Stimulated activated naive CD8-positive, alpha-beta T cell treated with anti-CD3 and anti-CD28 coated beads, Interleukin-15, amount 100 ng/mL, for 72 hours (primary cell): ENCODE measurements at regions not wholly inside any gene's neighbourhood (a gene's known extent, or its start where the extent isn't known, plus 50 kb on each side); places are given as distances from the start of the nearest gene placed in this dataset.

Experiments used
- ATAC-seq: fragments of 150-1000 bp; cut with Tn5 transposase; 2 replicates; pipeline ENCODE4 v1.10.0; 2021; ENCODE audit warnings: mild to moderate bottlenecking, moderate library complexity
- DNase-seq, 2 donors: peaks; one replicate each; pipeline ENCODE4 v3.0.0; 2021 to 2022
- H3K27ac Mint-ChIP-seq, 2 donors: one replicate each; pipeline ENCODE4 v1.8.0; 2022; ENCODE audit warnings: mild to moderate bottlenecking in 2 of 2, mixed read lengths in 2 of 2, moderate library complexity in 2 of 2
- H3K27me3 Mint-ChIP-seq: one replicate; pipeline ENCODE4 v1.8.0; 2022; ENCODE audit warnings: mixed read lengths
- H3K4me1 Mint-ChIP-seq: one replicate; pipeline ENCODE4 v1.8.0; 2022; ENCODE audit warnings: mild to moderate bottlenecking, mixed read lengths
- H3K4me3 Mint-ChIP-seq, 2 donors: one replicate each; pipeline ENCODE4 v1.8.0; 2022; ENCODE audit warnings: mild to moderate bottlenecking in 2 of 2, mixed read lengths in 2 of 2, moderate library complexity in 1 of 2
- H3K9me3 Mint-ChIP-seq, 2 donors: one replicate each; pipeline ENCODE4 v1.8.0; 2022; ENCODE audit warnings: mixed read lengths in 2 of 2

DNA sequence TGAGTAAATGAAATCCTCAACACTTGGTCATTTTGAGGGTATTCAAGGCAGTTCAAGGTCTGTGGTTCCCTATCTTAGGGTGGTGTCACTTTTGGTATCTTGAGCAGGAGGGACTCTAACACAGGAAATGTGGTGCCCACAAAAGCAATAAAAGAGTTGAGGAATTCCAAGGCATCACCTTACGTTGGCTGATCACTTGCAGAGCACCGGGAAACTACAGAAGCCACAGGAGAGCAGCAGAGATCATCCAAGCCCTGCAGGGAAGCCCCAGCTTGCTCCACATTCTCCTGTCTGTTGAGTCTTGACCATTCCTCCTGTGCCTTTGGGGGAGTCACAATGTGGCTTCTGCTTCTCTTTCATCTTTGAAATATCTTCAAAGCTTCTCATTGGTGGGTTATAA lies 565.8 kb upstream of the ADARB2 start:
- no peak for ATAC-seq
- H3K27ac Mint-ChIP-seq, result no peak overlapping the region
- H3K9me3 Mint-ChIP-seq, result peaks cover 0 to 5% of the 10 kb centered on the region in 2 donors
- no peak for DNase-seq
- H3K4me3 Mint-ChIP-seq, result no peak overlapping the region
- peaks cover 7% of the 10 kb centered on the region for H3K27me3 Mint-ChIP-seq
- H3K4me1 Mint-ChIP-seq, result no peaks in the 10 kb centered on the region

- DNase-seq (no peak), ATAC-seq (no peak)
- Mint-ChIP-seq H3K27ac (no peak overlapping the region), H3K9me3 (peaks cover 0 to 5% of the 10 kb centered on the region in 2 donors), H3K4me3 (no peak overlapping the region), H3K4me1 (no peaks in the 10 kb centered on the region), H3K27me3 (peaks cover 7% of the 10 kb centered on the region)
Measured at GRCh38 chr10:2301227-2301626, 563.9 kb upstream of the ADARB2 start.

GRCh38 chr10:2300231-2300630 lies 562.9 kb upstream of the ADARB2 start:
- no peak for DNase-seq
- Mint-ChIP-seq H3K4me1 (no peaks in the 10 kb centered on the region), H3K4me3 (no peak overlapping the region), H3K27me3 (peaks cover 7% of the 10 kb centered on the region), H3K27ac (no peak overlapping the region), H3K9me3 (peaks cover 0 to 5% of the 10 kb centered on the region in 2 donors)
- ATAC-seq, result no peak

DNA sequence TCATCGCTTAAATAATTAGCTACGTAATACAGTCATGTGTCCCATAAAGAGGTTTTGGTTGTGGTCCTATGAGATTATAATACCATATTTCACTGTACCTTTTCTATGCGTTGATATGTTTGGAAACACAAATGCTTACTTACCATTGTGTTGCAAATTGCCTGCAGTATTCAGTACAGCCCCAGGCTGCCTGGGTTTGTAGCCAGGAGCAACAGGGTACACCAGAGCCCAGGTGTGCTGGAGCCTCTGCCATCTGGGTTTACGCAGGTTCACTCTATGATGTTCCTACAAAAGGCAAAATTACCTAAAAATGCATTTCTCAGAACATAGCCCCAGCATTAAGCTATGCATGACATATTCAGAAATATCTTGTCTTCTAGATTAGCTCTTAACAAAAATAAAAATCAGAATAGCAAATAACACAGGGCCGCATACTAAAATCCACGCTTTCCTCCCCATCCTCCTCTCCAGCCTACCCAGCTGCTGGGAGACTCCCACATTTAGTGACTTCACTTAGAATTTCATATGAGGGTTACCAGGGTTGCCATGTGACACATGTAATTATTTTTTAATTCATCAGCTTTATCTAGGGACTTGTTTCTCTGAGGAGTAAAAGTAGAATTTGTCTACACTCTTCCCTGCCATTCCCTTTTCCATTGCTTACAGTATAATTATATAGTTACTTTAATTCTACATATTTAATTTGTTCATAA lies 559.0 kb upstream of the ADARB2 start:
- no peak overlapping the region for H3K27ac Mint-ChIP-seq
- H3K4me1 Mint-ChIP-seq, result no peaks in the 10 kb centered on the region
- peaks cover 7% of the 10 kb centered on the region for H3K27me3 Mint-ChIP-seq
- no peak overlapping the region for H3K4me3 Mint-ChIP-seq
- H3K9me3 Mint-ChIP-seq, result no peaks in the 10 kb centered on the region
- ATAC-seq, result no peak
- no peak for DNase-seq

GRCh38 chr10:2294739-2295138 lies 557.4 kb upstream of the ADARB2 start:
- no peak for DNase-seq
- no peak overlapping the region for H3K27ac Mint-ChIP-seq
- no peak for ATAC-seq
- H3K4me1 Mint-ChIP-seq, result no peaks in the 10 kb centered on the region
- H3K9me3 Mint-ChIP-seq, result no peaks in the 10 kb centered on the region
- H3K27me3 Mint-ChIP-seq, result no peaks in the 10 kb centered on the region
- no peak overlapping the region for H3K4me3 Mint-ChIP-seq

GRCh38 chr10:2284071-2284470 lies 546.7 kb upstream of the ADARB2 start:
- H3K4me3 Mint-ChIP-seq, result no peak overlapping the region
- no peaks in the 10 kb centered on the region for H3K27me3 Mint-ChIP-seq
- no peak for ATAC-seq
- H3K9me3 Mint-ChIP-seq, result no peaks in the 10 kb centered on the region
- no peak overlapping the region for H3K27ac Mint-ChIP-seq
- H3K4me1 Mint-ChIP-seq, result no peaks in the 10 kb centered on the region
- DNase-seq, result no peak

GRCh38 chr10:2282202-2282601 lies 544.9 kb upstream of the ADARB2 start:
- Mint-ChIP-seq H3K4me1 (no peaks in the 10 kb centered on the region), H3K27ac (peak overlapping the region in 1 of 2 donors; percentile 1), H3K9me3 (no peaks in the 10 kb centered on the region), H3K4me3 (no peak overlapping the region), H3K27me3 (no peaks in the 10 kb centered on the region)
- DNase-seq, result no peak
- no peak for ATAC-seq

- no peaks in the 10 kb centered on the region for H3K27me3 Mint-ChIP-seq
- DNase-seq (no peak), ATAC-seq (no peak)
- H3K27ac Mint-ChIP-seq, result no peak overlapping the region
- no peaks in the 10 kb centered on the region for H3K4me1 Mint-ChIP-seq
- H3K4me3 Mint-ChIP-seq, result no peak overlapping the region
- no peaks in the 10 kb centered on the region for H3K9me3 Mint-ChIP-seq
Measured at GRCh38 chr10:2280713-2281300, 543.5 kb upstream of the ADARB2 start.

GRCh38 chr10:2279711-2280110 lies 542.4 kb upstream of the ADARB2 start:
- no peak for DNase-seq

DNA sequence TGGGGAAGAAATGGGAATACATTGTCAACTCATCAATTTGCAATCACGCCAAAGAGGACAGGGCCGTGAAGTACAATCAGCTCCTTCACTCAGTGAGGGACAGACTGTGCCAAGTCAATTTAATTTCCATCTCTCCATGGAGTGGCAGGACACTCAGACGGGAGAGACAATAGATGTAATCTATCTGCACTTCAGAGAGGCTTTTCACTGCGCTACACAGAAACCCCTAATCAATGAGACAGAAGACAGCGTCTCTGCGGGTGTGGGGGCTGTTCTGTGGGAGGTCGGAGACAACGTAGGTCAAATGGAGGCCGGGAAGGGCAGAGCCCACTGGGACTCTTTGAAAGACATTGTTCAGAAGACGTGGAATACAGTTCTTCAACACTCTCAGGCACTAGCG lies 541.0 kb upstream of the ADARB2 start:
- no peak for ATAC-seq
- no peaks in the 10 kb centered on the region for H3K4me1 Mint-ChIP-seq
- DNase-seq, result no peak
- no peak overlapping the region for H3K4me3 Mint-ChIP-seq
- no peaks in the 10 kb centered on the region for H3K27me3 Mint-ChIP-seq
- peak overlapping the region in 1 of 2 donors; percentile 6 for H3K27ac Mint-ChIP-seq
- H3K9me3 Mint-ChIP-seq, result no peaks in the 10 kb centered on the region

More at GRCh38 chr10:2279711-2280110, 542.4 kb upstream of the ADARB2 start:
- no peak for ATAC-seq
- Mint-ChIP-seq H3K4me3 (no peak overlapping the region), H3K27ac (no peak overlapping the region), H3K4me1 (no peaks in the 10 kb centered on the region), H3K27me3 (no peaks in the 10 kb centered on the region), H3K9me3 (no peaks in the 10 kb centered on the region)

GRCh38 chr10:2263561-2263960 lies 526.2 kb upstream of the ADARB2 start:
- ATAC-seq (no peak), DNase-seq (no peak)
- H3K27me3 Mint-ChIP-seq, result peaks cover 7% of the 10 kb centered on the region
- no peak overlapping the region for H3K27ac Mint-ChIP-seq
- peaks cover 0 to 6% of the 10 kb centered on the region in 2 donors for H3K9me3 Mint-ChIP-seq
- no peak overlapping the region for H3K4me3 Mint-ChIP-seq
- no peaks in the 10 kb centered on the region for H3K4me1 Mint-ChIP-seq

DNA sequence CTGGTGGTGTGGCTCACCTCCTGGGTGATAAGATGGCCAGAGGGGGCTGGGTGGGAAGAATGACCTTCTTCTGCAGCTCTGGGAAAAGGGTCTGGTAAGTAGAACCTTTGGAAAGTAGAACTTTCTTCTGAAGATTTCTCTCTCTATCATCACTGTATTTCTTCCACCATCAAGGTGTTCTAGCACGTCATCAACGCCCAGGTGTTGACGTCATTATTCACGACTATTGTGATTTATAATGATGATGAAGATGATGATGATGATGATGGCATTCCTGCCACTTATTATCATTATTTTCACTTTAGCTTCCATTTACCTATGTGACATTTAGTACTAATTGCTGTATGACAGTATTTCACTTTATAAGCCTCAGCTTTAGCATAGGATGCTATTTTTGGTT lies 525.6 kb upstream of the ADARB2 start:
- no peak for ATAC-seq
- H3K4me1 Mint-ChIP-seq, result no peaks in the 10 kb centered on the region
- H3K4me3 Mint-ChIP-seq, result no peak overlapping the region
- no peaks in the 10 kb centered on the region for H3K9me3 Mint-ChIP-seq
- no peak for DNase-seq
- peaks cover under 1% of the 10 kb centered on the region for H3K27me3 Mint-ChIP-seq
- H3K27ac Mint-ChIP-seq, result no peak overlapping the region

DNA sequence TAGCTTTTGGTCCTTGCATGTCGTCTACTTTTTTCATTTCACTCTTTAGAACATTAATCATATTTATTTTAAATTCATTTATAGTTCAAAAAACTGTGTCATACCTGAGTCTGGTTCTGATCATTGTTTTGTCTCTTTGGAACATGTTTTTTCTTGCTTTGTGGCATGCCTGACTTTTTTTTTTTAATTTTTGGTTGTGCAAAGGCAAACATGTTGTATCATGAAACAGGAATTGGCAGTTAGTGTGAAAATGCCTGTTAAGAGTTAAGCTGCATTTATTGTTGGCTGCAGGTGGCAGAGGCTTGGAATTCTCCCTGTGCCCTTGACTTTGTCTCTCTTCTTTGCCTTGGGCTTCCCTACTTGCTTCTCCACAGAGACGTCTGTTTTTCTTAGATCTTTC lies 525.0 kb upstream of the ADARB2 start:
- H3K4me1 Mint-ChIP-seq, result no peaks in the 10 kb centered on the region
- H3K27me3 Mint-ChIP-seq, result no peaks in the 10 kb centered on the region
- ATAC-seq (no peak), DNase-seq (no peak)
- no peak overlapping the region for H3K4me3 Mint-ChIP-seq
- H3K27ac Mint-ChIP-seq, result no peak overlapping the region
- H3K9me3 Mint-ChIP-seq, result no peaks in the 10 kb centered on the region

- Mint-ChIP-seq H3K27ac (no peak overlapping the region), H3K27me3 (no peaks in the 10 kb centered on the region), H3K4me1 (no peaks in the 10 kb centered on the region), H3K4me3 (no peak overlapping the region), H3K9me3 (no peaks in the 10 kb centered on the region)
- ATAC-seq (no peak), DNase-seq (no peak)
Measured at GRCh38 chr10:2256241-2256640, 518.9 kb upstream of the ADARB2 start.

GRCh38 chr10:2252096-2252495 lies 514.8 kb upstream of the ADARB2 start:
- ATAC-seq, result no peak
- H3K27ac Mint-ChIP-seq, result no peak overlapping the region
- no peaks in the 10 kb centered on the region for H3K27me3 Mint-ChIP-seq
- H3K9me3 Mint-ChIP-seq, result peaks cover 0 to 8% of the 10 kb centered on the region in 2 donors
- H3K4me1 Mint-ChIP-seq, result no peaks in the 10 kb centered on the region
- no peak overlapping the region for H3K4me3 Mint-ChIP-seq
- no peak for DNase-seq

DNA sequence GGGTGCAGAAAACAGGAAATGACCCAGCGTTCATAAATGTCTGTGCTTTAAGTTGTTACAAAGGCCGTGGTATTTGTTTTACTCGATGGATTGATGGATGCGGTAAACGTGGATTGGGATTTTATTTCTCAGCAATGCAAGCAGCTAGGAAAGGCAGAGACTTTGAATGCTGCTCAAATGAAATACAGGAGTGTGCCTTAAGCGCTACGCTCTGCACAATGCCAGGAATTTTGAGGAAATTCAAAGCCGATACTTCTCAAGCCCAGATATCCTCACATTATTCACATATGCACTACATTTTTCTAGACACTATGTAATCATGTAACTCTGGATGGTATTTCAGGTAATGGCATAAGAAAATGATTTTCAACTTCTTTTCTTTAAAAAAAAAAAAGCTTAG lies 514.3 kb upstream of the ADARB2 start:
- no peak for ATAC-seq
- no peak overlapping the region for H3K27ac Mint-ChIP-seq
- no peak for DNase-seq
- no peaks in the 10 kb centered on the region for H3K4me1 Mint-ChIP-seq
- no peaks in the 10 kb centered on the region for H3K27me3 Mint-ChIP-seq
- no peak overlapping the region for H3K4me3 Mint-ChIP-seq
- H3K9me3 Mint-ChIP-seq, result peaks cover 0 to 8% of the 10 kb centered on the region in 2 donors

DNA sequence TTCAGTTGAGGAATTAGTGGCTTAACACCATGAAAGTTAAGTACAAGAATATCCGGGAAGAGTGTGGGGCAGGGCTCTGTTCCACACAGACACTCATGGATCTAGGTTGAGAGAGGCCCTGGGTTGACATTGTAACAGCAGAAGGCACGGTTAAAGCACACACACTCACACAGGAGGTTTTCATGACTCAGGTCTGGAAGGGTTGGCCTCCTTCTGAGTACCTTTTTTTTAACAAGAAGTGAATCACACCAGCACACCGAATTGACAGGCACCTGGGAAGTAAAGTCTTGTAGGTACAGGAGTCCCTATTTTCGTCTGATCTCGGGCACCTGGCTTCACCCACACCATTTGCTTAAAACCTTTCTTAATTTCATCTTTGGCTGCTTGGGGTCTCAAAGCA lies 509.4 kb upstream of the ADARB2 start:
- DNase-seq, result no peak
- peaks cover 0 to 13% of the 10 kb centered on the region in 2 donors for H3K9me3 Mint-ChIP-seq
- H3K4me1 Mint-ChIP-seq, result no peaks in the 10 kb centered on the region
- no peak overlapping the region for H3K27ac Mint-ChIP-seq
- H3K27me3 Mint-ChIP-seq, result no peaks in the 10 kb centered on the region
- H3K4me3 Mint-ChIP-seq, result no peak overlapping the region
- no peak for ATAC-seq
